ENCODE measurements at regions not wholly inside any gene's neighbourhood (a gene's known extent, or its start where the extent isn't known, plus 50 kb on each side); places are given as distances from the start of the nearest gene placed in this dataset.
A peak's percentile ranks its signal among the peaks of the same experiment; 100 is the strongest.
"Not testable (repeated sequence)": the region's sequence is repeated elsewhere in the genome, so short reads cannot be mapped to it uniquely, and the experiment has no call there.

DNA sequence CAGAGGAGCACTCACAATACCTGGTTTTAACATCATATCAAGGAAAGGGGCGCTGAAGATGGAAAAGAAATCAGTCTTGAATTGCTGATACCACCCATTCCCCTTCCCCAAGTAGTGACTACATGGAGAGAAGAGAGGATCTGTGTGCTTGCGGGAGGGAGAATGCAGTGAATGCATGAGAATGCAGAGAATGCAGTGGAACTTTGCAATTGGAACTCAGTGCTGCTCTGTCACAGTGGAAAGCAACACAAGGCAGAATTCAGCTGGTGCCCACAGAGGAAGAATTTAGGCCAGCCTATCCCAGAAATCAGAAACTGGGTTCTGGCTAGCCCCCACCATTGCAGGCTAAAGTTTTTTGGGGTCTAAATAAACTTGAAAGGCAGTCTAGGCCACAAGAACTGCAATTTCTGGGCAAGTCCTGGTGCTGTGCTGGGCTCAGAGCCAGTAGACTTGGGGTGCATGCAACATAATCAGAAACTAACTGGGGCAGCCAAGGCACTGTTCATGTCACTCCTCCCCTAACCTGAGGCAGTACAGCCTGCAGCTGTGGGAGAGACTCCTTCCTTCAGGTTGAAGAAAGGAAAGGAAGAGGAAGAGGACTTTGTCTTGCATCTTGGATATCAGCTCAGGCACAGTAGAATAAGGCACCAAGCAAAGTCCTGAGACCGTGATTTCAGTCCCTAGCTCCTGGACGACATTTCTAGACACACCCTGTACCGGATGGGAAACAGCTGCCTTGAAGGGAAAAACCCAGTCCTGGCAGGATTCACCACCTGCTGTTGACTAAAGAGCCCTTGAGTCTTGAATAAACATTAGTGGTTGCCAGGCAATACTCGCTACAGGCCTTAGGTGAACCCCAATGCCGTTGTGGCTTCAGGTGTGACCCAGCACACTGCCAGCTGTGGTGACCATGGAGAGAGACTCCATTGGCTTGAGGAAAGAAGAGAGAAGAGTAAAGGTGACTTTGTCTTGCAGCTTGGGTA lies 329.3 kb downstream of the TBL1XR1 start:
- peak; percentile 91 for DNase-seq

GRCh38 chr3:176861137-176861536 lies 336.1 kb downstream of the TBL1XR1 start:
- DNase-seq: no peak

GRCh38 chr3:176856721-176857120 lies 340.6 kb downstream of the TBL1XR1 start:
- DNase-seq: no peak

DNA sequence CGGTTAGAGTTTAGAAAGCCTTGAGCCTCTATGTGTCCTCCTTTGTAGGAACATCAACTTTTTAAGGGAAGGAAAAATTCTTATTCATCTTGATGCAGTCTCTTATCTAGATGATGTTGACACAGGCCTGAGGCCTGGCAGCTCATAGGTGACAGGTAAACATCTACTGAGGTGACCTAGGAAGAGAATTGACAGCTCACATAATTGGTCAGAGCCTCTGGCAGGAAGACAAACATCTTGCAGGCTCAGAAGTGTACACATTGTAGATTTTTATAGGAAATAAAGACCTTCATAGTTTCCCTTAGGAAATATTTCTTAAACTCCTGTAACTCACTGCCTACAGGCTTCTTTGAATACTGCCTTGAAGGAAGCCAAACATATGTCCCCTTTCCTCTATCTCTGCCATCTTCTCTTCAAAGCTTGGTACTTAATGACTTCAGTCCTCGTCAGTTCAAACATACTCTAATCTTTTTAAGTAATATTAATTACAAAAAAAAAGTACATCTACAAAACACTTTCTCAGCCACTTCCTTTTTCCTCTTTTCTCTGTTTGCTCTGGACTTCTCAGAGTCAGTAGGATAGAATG lies 341.3 kb downstream of the TBL1XR1 start:
- DNase-seq: no peak

DNA sequence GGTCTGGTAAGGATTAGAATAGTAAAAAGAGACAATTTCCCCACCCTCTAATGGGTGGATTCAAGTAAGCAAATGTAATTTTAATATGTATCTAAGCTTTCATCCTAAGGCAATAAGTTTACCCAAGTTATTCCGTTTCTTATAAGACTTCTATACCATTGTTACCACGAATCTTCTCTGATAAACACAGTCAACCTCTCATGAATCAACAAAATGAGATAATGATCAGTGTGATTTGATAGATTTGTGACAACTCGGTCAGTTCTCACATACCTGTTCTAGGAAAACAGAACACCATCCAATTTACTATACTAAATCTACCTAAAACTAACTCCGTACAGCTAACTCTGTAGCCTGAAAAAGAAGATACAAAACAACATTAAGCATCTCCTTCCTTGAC lies 342.1 kb downstream of the TBL1XR1 start:
- no peak for DNase-seq

- no peak for DNase-seq
Measured at GRCh38 chr3:176850498-176850897, 346.8 kb downstream of the TBL1XR1 start.

- no peak for DNase-seq
Measured at GRCh38 chr3:176848431-176849214, 348.7 kb downstream of the TBL1XR1 start.

- DNase-seq: no peak
Measured at GRCh38 chr3:176842914-176843313, 354.4 kb downstream of the TBL1XR1 start.

- no peak for DNase-seq
Measured at GRCh38 chr3:176840641-176841286, 356.5 kb downstream of the TBL1XR1 start.

- no peak for DNase-seq
Measured at GRCh38 chr3:176839901-176840300, 357.4 kb downstream of the TBL1XR1 start.

DNA sequence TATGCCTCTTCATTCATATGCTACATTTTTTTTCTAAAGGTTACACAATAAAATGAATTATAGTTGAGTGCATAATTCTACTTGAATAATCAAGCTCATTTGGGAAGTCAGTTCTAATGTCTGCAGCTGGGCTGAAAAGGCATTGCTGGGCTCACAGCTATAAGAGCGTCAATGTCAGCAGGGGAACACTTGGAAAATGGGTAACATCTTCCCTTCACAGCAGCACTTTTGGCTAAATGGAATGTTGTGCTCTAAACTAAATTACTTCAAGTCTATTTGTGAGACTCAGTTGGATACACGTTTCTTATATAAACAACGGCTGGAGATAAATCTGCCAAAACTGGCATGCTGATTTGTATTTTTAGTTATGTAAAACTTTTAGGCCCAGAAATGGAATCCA lies 357.8 kb downstream of the TBL1XR1 start:
- no peak for DNase-seq

- DNase-seq: not testable (repeated sequence)
Measured at GRCh38 chr3:176827244-176827643, 370.0 kb downstream of the TBL1XR1 start.

DNA sequence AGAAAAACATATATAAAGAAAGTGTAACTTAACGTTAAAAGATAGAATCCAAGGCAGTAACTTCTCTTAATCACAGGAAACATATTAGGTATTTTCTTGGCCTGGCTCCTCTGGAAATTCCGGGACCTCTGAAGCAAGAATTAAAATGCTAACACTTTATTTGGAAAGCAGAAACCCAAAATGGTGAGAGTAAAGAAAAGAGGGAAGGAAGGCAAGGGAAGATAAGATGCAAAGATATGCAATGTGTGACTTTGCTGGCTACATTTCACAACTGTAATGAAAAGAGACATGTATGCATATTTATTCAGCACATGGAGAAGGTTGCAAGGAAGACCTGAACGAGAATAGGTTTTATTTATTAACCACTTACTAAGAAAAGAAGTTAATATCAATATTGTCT lies 372.5 kb downstream of the TBL1XR1 start:
- no peak for DNase-seq

- no peak for DNase-seq
Measured at GRCh38 chr3:176820764-176821163, 376.5 kb downstream of the TBL1XR1 start.

DNA sequence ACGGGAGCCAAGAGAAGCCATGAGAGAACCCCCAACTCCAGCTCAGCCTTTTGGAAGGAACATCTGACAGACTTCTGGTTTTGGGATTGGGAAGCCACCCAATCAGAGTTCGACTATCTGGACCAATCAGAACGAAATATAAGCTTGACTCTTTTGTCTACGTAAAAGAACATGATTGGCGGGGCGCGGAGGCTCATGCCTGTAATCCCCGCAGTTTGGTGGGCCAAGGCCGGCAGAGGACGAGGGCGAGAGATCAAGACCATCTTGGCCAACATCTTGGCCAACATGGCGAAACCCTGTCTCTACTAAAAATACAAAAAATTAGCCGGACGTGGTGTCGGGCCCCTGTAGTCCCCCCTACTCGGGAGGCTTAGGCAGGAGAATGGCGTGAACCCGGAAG lies 380.3 kb downstream of the TBL1XR1 start:
- no peak for DNase-seq

- DNase-seq: no peak
Measured at GRCh38 chr3:176814285-176814684, 383.0 kb downstream of the TBL1XR1 start.

DNA sequence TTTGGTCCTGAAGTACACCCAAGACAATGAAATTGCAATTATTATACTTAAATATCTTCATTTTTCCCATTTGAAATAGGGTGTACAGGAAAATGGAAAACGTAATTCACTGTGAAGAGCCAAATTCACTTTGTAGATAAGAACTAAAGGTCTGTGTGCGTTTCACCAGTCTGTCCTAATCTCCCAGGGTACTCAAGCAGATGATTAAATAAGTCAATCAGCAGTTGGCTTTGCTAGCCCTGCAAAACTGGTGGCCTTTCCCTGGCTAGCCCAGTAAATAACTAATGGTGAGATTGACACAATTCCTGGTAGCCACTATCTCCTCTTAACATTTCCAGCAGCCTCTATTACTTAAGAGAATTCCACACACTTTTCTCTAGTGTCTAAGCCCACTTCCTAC lies 389.3 kb downstream of the TBL1XR1 start:
- no peak for DNase-seq

DNA sequence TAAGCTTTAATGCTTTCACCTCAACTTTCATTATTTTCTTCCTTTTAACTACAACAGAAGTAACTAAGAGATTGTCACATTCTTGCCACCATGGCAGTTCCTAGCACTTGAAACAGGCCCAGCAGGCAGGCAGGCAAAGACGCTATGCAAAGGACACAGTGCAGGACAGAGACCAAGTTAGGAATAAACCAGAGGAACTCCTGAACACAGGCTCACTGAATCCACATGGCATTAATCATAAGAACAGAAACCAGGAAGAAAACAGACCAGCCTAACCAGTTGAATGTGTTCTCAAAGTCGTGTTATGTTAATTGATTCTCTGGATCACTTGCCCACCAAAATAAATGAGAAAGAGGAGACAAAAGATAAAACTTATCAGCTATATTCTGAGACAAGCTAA lies 397.6 kb downstream of the TBL1XR1 start:
- DNase-seq: no peak

DNA sequence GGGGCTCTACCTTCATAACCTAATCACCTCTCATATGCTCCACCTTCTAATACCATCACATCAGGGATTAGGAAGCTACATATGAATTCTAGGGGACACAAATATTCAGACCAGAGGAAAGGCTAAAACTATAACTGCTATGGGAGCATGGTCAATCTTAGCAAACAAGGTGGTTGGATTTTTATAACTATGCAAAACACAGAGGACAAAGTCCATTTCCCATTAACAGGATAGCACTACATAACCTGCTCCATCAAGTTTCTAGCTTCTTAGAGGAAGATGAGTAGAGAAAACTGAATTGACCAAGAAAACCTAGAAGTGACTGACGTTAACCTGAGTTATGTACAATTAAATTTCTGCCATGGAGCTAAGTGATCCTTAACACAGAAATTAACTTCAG lies 398.6 kb downstream of the TBL1XR1 start:
- DNase-seq: no peak

DNA sequence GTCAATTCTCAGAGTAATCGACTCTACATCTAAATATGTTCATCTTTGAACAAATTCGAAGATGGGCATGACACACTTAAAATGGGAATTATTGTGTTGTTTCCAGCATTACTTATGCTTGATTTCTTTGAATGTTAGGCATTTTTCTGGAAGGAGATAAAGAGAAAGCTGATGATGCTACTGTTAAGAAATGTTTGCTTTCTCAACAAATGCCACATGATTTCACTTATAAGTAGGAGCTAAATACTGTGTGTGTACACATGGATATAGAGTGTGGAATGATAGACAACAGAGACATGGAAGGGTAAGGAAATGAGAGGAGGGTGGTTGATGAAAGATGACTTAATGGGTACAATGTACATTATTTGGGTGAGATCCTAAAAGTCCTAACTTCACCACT lies 400.9 kb downstream of the TBL1XR1 start:
- DNase-seq: no peak

- no peak for DNase-seq
Measured at GRCh38 chr3:176795891-176796290, 401.4 kb downstream of the TBL1XR1 start.

- no peak for DNase-seq
Measured at GRCh38 chr3:176794406-176794805, 402.9 kb downstream of the TBL1XR1 start.

GRCh38 chr3:176789947-176790346 lies 407.3 kb downstream of the TBL1XR1 start:
- no peak for DNase-seq

All from NCI-H1092 (cell line).